Neuronal stem cell (in vitro differentiated cells): ENCODE measurements at regions not wholly inside any gene's neighbourhood (a gene's known extent, or its start where the extent isn't known, plus 50 kb on each side); places are given as distances from the start of the nearest gene placed in this dataset.

Experiments
- DNase-seq: peaks from one replicate; pipeline ENCODE4 v3.0.0-alpha.2; 2013; ENCODE audit warnings: low spot score
- H2AFZ ChIP-seq: one replicate; pipeline ENCODE4 v1.6.1; 2013; ENCODE audit warnings: mild to moderate bottlenecking, low read length, inconsistent platforms
- H2AK5ac ChIP-seq: 2 replicates; pipeline ENCODE4 v1.6.1; 2013; ENCODE audit warnings: low read depth, mild to moderate bottlenecking, inconsistent platforms, low read length, moderate library complexity, mixed read lengths
- H2BK120ac ChIP-seq: 2 replicates; pipeline ENCODE4 v1.6.1; 2013; ENCODE audit warnings: low read depth, mild to moderate bottlenecking, inconsistent platforms, low read length, moderate library complexity, mixed read lengths
- H2BK12ac ChIP-seq: one replicate; pipeline ENCODE4 v1.6.1; 2013; ENCODE audit warnings: low read length, inconsistent platforms
- H2BK15ac ChIP-seq: 2 replicates; pipeline ENCODE4 v1.6.1; 2013; ENCODE audit warnings: mild to moderate bottlenecking, low read length, inconsistent platforms, mixed read lengths
- H2BK5ac ChIP-seq: one replicate; pipeline ENCODE4 v1.6.1; 2013; ENCODE audit warnings: inconsistent platforms, mild to moderate bottlenecking, low read length, moderate library complexity
- H3K14ac ChIP-seq: one replicate; pipeline ENCODE4 v1.6.1; 2013; ENCODE audit warnings: low read length, inconsistent platforms
- H3K18ac ChIP-seq: 2 replicates; pipeline ENCODE4 v1.6.1; 2013; ENCODE audit warnings: low read length, inconsistent platforms
- H3K23ac ChIP-seq: 2 replicates; pipeline ENCODE4 v1.6.1; 2013; ENCODE audit warnings: low read depth, mild to moderate bottlenecking, mixed read lengths, low read length, inconsistent platforms; ENCODE audit not compliant: poor library complexity
- H3K27ac ChIP-seq: replicated peaks from 3 replicates; pipeline ENCODE4 v1.5.1; 2013; ENCODE audit warnings: low read length, inconsistent platforms
- H3K27me3 ChIP-seq, 3 experiments: 2 replicates each; pipeline ENCODE4 v1.6.1; 2013; ENCODE audit warnings: low read length in 3 of 3, mild to moderate bottlenecking in 2 of 3, inconsistent platforms in 1 of 3, low read depth in 1 of 3, mixed read lengths in 1 of 3, moderate library complexity in 1 of 3; ENCODE audit not compliant: control insufficient read depth in 3 of 3, insufficient read depth in 3 of 3
- H3K36me3 ChIP-seq, 2 donors: replicated peaks in 1 of 2; 2 replicates each; pipeline ENCODE4 v1.6.1; 2013; ENCODE audit warnings: low read length in 2 of 2; ENCODE audit not compliant: control insufficient read depth in 2 of 2, insufficient read depth in 2 of 2
- H3K4ac ChIP-seq: 2 replicates; pipeline ENCODE4 v1.6.1; 2013; ENCODE audit warnings: inconsistent platforms, mild to moderate bottlenecking, low read length, moderate library complexity
- H3K4me1 ChIP-seq, 2 donors: 1 replicate in 1 of 2; 2 replicates in 1 of 2; pipeline ENCODE4 v1.6.1; 2013; ENCODE audit warnings: low read length in 2 of 2, low read depth in 1 of 2; ENCODE audit not compliant: control insufficient read depth in 2 of 2, insufficient read depth in 1 of 2
- H3K4me2 ChIP-seq: one replicate; pipeline ENCODE4 v1.6.1; 2013; ENCODE audit warnings: mild to moderate bottlenecking, low read length, inconsistent platforms; ENCODE audit not compliant: insufficient read depth, poor library complexity, severe bottlenecking
- H3K4me3 ChIP-seq, 2 donors: 2 replicates each; pipeline ENCODE4 v1.5.1; 2013; ENCODE audit warnings: low read length in 2 of 2, mild to moderate bottlenecking in 2 of 2, inconsistent platforms in 1 of 2, moderate library complexity in 1 of 2
- H3K79me1 ChIP-seq: one replicate; pipeline ENCODE4 v1.6.1; 2013; ENCODE audit warnings: low read depth, mild to moderate bottlenecking, inconsistent platforms, low read length, moderate library complexity
- H3K9ac ChIP-seq: one replicate; pipeline ENCODE4 v1.6.1; 2013; ENCODE audit warnings: mild to moderate bottlenecking, low read depth, low read length, inconsistent platforms; ENCODE audit not compliant: poor library complexity
- H3K9me3 ChIP-seq, 2 donors: replicated peaks in 1 of 2; 2 replicates each; pipeline versions ENCODE3 to v1.6.1; 2013; ENCODE audit warnings: low read length in 2 of 2, mild to moderate bottlenecking in 2 of 2, inconsistent platforms in 1 of 2, low read depth in 1 of 2, mixed read lengths in 1 of 2, moderate library complexity in 1 of 2; ENCODE audit not compliant: control insufficient read depth in 2 of 2, insufficient read depth in 1 of 2
- H4K8ac ChIP-seq: one replicate; pipeline ENCODE4 v1.6.1; 2013; ENCODE audit warnings: low read depth, mild to moderate bottlenecking, inconsistent platforms, low read length, moderate library complexity
- H4K91ac ChIP-seq: one replicate; pipeline ENCODE4 v1.6.1; 2013; ENCODE audit warnings: low read length, low read depth, mild to moderate bottlenecking, inconsistent platforms; ENCODE audit not compliant: poor library complexity
- WGBS, 2 donors: extraction: QIAGEN DNeasy Blood & Tissue Kit; methylation state at CpG; one replicate each; pipeline ENCODE4 v1.1.7; 2013; ENCODE audit warnings: missing lambda C conversion rate in 2 of 2, mixed read lengths in 1 of 2; ENCODE audit not compliant: insufficient read length in 2 of 2, insufficient replicate concordance in 1 of 2; ENCODE audit errors: extremely low coverage in 2 of 2; 5-methylcytosine and 5-hydroxymethylcytosine counted together

DNA sequence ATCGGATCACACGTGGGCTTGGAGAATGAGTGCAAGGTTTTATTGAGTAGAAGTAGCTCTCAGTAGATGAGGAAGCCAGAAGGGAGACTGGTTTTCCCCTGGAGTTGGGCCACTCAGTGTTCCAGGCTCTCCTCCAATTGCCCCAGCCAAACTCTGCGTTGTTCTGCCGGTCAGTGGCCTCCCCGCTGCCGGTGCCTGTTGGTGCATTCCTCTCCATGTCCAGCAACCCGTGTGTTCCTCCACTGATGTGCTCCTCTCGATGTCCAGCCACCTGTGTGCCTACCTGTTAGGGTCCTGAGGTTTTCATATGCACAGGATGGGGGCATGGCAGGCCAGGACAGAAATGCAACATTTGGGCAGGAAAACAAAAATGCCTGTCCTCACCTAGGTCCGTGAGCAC lies 888.0 kb upstream of the PTPRD start:
- Histone ChIP-seq H2AK5ac (no peak overlapping the region), H3K18ac (no peak overlapping the region), H3K4ac (no peak overlapping the region), H3K14ac (no peak overlapping the region), H3K79me1 (no peaks in the 10 kb centered on the region), H4K8ac (no peak overlapping the region), H4K91ac (no peak overlapping the region), H3K27me3 (no peaks in the 10 kb centered on the region), H3K9ac (no peak overlapping the region), H2AFZ (no peak overlapping the region), H3K36me3 (no peaks in the 10 kb centered on the region), H2BK120ac (no peak overlapping the region), H3K23ac (no peak overlapping the region), H2BK15ac (no peak overlapping the region), H3K4me1 (no peaks in the 10 kb centered on the region), H2BK12ac (no peak overlapping the region), H3K9me3 (no peaks in the 10 kb centered on the region), H3K27ac (no peak overlapping the region), H2BK5ac (no peak overlapping the region), H3K4me3 (no peak overlapping the region), H3K4me2 (no peak overlapping the region)
- DNase-seq: no peak
- WGBS, 2 donors: no CpG with 5 or more reads among the region's 9 CpGs

DNA sequence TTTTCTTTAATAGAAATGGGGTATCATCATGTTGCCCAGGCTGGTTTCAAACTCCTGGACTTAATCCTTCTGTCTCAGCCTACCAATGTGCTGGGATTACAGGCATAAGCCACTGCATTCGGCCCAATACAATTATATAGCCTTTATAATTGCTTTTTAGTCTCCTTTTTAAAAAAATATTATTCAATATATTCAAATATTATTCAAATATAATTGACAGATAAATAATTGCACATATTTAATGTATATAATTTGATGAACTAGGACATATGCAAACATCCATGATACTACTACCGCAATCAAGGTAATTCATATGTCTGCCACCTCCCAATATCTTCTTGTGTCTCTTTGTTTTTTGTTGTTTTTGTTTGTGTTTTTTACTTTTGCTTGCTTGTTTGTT lies 894.2 kb upstream of the PTPRD start:
- H3K4me1 ChIP-seq: no peaks in the 10 kb centered on the region
- H3K4ac ChIP-seq: no peak overlapping the region
- H3K9me3 ChIP-seq: no peaks in the 10 kb centered on the region
- H3K18ac ChIP-seq: no peak overlapping the region
- H2BK120ac ChIP-seq: no peak overlapping the region
- H3K4me3 ChIP-seq: no peak overlapping the region
- no peaks in the 10 kb centered on the region for H3K27me3 ChIP-seq
- H3K27ac ChIP-seq: no peak overlapping the region
- no peak overlapping the region for H3K14ac ChIP-seq
- H3K36me3 ChIP-seq: no peaks in the 10 kb centered on the region
- H2AK5ac ChIP-seq: no peak overlapping the region
- H4K8ac ChIP-seq: no peak overlapping the region
- H2BK5ac ChIP-seq: no peak overlapping the region
- no peak overlapping the region for H4K91ac ChIP-seq
- no peak overlapping the region for H2BK15ac ChIP-seq
- no peak overlapping the region for H2BK12ac ChIP-seq
- no peak overlapping the region for H3K9ac ChIP-seq
- H3K79me1 ChIP-seq: no peaks in the 10 kb centered on the region
- no peak overlapping the region for H3K23ac ChIP-seq
- no peak overlapping the region for H2AFZ ChIP-seq
- WGBS, 2 donors: no CpG with 5 or more reads among the region's 2 CpGs
- H3K4me2 ChIP-seq: no peak overlapping the region
- no peak for DNase-seq

DNA sequence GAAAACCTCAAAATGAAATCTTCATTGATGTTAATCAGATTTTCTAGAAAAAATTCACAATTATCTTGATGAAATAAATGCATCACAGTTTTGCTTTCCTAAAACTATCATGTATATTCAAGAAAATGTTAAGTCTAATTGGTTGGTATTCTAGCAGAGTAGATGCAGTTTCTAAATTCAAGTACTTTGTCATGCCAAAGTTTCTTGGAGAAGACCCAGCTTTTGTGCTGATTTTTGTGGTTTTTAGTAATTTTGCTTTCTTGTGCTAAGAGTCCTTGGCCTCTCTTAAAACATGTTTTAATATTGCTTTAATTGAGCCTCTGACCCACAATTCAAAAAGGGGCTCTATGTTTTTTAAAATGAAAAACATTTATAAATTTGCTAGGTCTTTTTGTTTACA lies 924.8 kb upstream of the PTPRD start:
- Histone ChIP-seq H2AFZ (no peak overlapping the region), H4K8ac (no peak overlapping the region), H2BK12ac (no peak overlapping the region), H3K4ac (no peak overlapping the region), H3K4me3 (no peak overlapping the region), H3K4me1 (no peaks in the 10 kb centered on the region), H2BK15ac (no peak overlapping the region), H3K4me2 (no peak overlapping the region), H3K9ac (no peak overlapping the region), H2BK5ac (no peak overlapping the region), H3K9me3 (no peaks in the 10 kb centered on the region), H4K91ac (no peak overlapping the region), H3K14ac (no peak overlapping the region), H3K36me3 (no peaks in the 10 kb centered on the region), H3K79me1 (no peaks in the 10 kb centered on the region), H2AK5ac (no peak overlapping the region), H3K27ac (no peak overlapping the region), H2BK120ac (no peak overlapping the region), H3K18ac (no peak overlapping the region), H3K23ac (no peak overlapping the region), H3K27me3 (no peaks in the 10 kb centered on the region)
- no peak for DNase-seq

DNA sequence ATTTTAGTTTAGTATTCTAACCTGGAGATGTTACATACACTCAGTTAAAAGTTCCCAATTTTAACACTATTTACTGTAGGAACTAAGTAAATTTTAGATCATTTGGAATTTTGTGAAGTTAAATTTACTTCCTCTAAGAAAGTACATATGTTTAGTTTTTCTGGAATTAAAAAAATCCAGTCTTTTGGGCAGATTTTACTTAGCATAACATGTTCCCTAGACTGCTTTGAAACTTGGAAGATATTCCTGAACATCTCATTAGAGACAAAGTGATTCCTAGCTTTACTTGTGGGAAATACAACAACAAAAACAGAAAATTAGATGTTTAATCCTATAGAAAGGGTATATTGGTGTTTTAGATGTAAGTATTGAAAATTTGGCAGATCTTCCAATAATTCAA lies 930.0 kb upstream of the PTPRD start:
- Histone ChIP-seq H3K36me3 (no peaks in the 10 kb centered on the region), H3K4me2 (no peak overlapping the region), H3K27me3 (no peaks in the 10 kb centered on the region), H3K4me1 (no peaks in the 10 kb centered on the region), H2BK120ac (no peak overlapping the region), H4K8ac (no peak overlapping the region), H3K14ac (no peak overlapping the region), H2BK5ac (no peak overlapping the region), H2BK12ac (no peak overlapping the region), H3K9me3 (no peaks in the 10 kb centered on the region), H3K9ac (no peak overlapping the region), H3K27ac (no peak overlapping the region), H3K23ac (no peak overlapping the region), H2AFZ (no peak overlapping the region), H2BK15ac (no peak overlapping the region), H3K18ac (no peak overlapping the region), H3K4me3 (no peak overlapping the region), H4K91ac (no peak overlapping the region), H3K79me1 (no peaks in the 10 kb centered on the region), H2AK5ac (no peak overlapping the region), H3K4ac (no peak overlapping the region)
- DNase-seq: no peak
